ENCODE measurements at regions not wholly inside any gene's neighbourhood (a gene's known extent, or its start where the extent isn't known, plus 50 kb on each side); places are given as distances from the start of the nearest gene placed in this dataset.

GRCh38 chrX:45421806-45422205, 221.1 kb upstream of the DIPK2B start:
- no peak for TF ChIP-seq CTCF (IDR thresholded peaks at IDR 0.05; ENCODE audit: borderline replicate concordance, extremely low read depth, low read length, poor library complexity, severe bottlenecking)
- TF ChIP-seq EZH2 (IDR thresholded peaks at IDR 0.05; ENCODE audit: borderline replicate concordance, low read depth, low read length, severe bottlenecking), result no peak
